ENCODE measurements at regions not wholly inside any gene's neighbourhood (a gene's known extent, or its start where the extent isn't known, plus 50 kb on each side); places are given as distances from the start of the nearest gene placed in this dataset.
"Not testable (repeated sequence)": the region's sequence is repeated elsewhere in the genome, so short reads cannot be mapped to it uniquely, and the experiment has no call there.

DNA sequence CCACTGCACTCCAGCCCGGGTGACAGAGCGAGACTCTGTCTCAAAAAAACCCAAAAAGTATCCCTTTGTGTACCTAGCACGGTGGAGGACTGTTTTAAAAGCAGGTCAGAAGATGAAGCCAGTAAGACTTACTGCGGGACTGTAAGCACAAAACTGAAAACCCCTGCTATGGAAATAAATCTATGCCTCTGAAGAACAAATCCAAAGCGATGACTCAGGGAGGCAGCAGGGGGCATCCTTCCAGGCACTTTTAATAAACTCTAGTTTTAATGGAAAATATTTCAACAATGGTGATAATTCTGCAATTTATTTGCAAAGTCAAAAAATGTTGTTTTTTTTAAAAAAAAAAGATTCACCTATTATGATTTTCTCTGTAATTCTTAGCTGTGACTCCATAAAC is 326.8 kb downstream of the BCL2L11 start:
- DNase-seq (ENCODE audit: low spot score): not testable (repeated sequence)

DNA sequence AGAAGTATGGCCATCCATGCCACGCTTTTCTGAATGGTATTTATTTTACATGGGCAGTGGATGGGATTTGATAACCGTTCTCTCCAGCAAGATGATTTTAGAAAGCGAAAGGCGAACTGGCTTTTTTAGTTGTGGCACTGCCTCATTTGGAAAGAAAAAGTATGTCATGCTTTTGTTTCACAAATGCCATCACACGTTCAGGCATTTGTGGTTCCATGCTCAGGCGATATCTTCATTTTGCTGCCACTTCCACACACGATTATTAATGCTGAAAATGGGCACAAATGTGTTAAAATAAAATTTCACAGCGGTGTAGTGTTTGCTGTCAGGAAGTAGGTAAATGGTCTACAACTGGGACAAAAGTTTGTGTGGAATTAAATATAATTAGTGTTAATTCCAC is 328.1 kb downstream of the BCL2L11 start:
- not testable (repeated sequence) for DNase-seq (ENCODE audit: low spot score)

DNA sequence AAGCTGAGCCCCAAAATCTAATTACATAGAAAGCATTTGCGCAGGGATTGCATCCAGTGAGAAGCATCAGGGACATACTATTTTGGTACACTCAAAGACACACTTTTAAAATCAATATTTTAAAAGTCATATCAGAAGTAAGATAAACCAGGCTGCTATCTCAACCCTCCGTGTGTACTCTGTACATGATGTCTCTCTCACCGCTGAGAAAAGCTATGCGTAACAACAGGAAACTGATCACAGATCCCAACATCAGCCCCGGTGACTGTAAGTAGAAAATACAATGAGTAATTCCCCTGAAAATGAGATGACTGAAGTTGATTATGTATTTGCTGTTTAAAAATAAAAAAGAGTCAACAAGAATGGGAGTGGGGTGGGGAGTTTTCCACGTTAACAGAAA is 329.8 kb downstream of the BCL2L11 start:
- not testable (repeated sequence) for DNase-seq (ENCODE audit: low spot score)

DNA sequence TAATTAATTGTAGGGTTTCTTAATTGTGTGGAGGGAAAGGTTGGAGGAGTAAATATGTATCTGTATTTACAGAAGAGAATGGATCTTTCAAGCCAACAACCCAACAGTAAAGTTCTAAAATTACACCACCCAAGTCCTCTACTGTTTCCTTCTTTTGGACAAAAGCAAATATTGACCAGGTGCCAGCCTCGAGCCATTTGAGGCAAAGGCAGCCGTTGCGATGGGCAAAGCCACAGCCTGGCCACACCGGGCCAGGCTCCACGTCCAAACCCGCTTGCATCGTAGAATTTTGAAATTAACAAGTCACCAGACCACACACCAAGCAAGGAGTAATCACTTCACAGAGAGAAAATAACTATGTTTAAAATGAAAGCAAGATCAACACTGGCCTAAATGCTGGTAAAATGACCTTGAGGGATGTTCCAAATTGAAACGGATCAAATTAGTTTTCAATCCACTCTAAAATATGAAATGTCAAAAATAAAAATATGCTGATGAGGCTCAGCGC is 331.0 kb downstream of the BCL2L11 start:
- DNase-seq (ENCODE audit: low spot score): not testable (repeated sequence)

DNA sequence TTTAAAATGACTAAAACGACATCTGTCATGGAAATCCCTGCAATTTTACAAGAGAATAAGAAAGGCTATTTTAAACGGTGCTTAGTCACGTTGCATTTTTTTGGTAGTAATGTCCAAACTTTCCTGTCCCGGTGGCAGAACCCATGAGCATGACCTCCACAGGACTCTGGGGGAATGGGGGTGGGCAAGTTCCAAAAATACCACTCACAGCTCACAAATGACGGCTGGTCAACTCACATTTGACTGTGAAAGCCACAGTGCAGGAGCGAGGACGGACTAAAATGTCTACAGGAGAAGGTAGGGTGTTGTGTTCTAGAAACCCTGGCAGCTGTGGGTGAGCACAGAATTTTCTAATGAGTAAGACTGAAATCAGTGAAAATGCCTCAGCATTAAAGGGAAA is 331.5 kb downstream of the BCL2L11 start:
- DNase-seq (ENCODE audit: low spot score): not testable (repeated sequence)

DNA sequence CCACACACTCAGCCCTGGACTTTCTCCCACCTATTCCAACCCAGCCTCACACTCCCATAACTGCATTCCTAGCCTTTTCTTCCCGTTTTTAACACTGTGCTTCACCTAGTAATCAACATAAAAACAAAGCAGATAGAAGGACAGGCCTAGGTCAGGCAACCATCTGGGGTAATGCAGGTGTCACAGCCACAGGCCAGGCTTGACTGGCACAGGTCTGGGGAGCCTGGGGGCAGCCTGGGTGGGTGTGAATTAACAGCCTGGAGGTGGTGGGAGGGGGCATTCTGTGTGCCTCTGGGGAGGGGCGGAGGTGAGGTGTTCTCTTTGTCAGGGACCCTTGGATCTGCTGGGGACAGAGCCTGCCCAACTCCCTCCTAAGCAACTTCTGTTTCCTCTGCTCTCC is 332.6 kb downstream of the BCL2L11 start:
- DNase-seq (ENCODE audit: low spot score): not testable (repeated sequence)

DNA sequence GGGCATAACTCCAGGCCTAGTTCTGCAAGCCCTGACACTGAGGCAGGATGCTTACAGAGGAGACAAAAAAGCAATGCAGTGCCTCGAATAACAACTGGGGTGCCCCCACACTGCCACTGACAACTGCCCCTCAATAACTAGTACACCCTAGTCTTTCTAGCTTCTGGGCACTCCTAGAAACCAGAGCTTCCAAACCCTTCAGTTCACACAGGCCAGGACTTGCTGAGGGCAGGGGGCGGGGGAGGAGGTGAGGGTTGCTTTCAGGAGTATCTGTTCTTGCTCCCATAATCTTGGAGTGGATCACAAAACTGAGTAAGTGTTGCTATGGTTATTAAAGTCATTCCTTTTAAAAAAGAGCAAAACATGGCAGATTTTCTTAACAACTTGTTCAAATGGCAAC is 333.1 kb downstream of the BCL2L11 start:
- not testable (repeated sequence) for DNase-seq (ENCODE audit: low spot score)

DNA sequence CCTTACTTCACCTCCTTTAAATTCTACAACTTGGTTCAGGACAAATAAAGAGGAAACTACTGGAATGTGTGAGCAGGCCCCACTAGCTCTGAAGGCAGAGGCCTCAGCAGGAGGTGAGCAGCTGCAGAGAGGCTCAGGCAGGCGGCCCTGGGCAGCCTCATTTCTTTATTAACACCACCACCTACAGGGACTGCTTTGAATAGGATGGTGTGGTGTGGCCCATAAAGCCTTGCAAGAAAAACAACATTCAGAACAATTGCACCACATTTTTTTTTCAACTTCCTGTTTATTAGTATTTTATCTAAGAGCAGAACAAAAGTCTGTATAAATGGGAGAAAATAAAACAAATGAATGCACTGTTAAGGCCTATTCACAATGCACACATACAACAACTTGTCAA is 333.7 kb downstream of the BCL2L11 start:
- not testable (repeated sequence) for DNase-seq (ENCODE audit: low spot score)

DNA sequence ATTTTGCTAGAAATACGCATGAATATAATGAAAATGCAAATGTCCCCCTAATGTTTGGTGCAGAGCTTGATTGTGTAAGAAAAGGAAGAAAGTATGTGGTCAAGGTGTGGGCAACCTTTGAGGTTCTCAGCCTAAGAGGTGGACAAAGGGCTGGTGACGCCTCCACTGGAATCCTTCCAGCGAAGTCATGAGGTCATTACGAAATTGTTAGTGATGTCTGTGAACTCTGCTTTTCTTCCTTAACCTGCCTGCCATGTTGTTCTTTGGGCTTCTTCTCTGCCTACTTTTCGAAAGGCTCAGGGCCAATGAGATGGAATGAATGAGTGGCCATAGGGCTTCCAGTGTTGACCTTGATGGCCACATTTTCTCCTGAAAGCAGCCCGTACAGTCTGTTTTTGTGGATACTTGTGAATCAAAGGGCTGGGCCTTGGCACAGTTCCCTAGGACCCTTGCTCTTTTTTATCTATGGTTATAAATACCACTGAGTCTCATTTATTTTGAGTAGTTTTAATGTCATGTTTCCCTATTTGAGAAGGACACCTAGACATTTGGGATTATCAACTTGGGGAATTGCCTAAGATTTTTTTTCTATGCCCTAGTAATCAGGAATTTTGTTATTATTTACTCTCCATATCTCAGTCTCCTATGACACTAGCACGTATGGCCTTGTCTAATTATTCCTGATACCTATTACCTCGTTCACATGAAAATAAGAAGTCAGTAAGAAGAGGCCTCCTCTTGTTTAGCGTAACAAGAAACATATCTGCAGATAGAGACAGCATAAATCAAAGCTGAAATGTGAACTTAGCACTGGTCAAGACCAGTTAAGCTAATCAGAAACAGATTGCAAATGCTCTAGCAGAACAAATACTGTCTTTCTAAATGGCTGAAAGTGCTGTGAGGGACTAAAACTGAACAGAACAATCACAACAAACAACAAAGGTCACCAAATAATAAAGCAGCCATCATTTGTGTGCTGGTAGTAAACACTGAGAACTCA is 334.6 kb downstream of the BCL2L11 start:
- not testable (repeated sequence) for DNase-seq (ENCODE audit: low spot score)

DNA sequence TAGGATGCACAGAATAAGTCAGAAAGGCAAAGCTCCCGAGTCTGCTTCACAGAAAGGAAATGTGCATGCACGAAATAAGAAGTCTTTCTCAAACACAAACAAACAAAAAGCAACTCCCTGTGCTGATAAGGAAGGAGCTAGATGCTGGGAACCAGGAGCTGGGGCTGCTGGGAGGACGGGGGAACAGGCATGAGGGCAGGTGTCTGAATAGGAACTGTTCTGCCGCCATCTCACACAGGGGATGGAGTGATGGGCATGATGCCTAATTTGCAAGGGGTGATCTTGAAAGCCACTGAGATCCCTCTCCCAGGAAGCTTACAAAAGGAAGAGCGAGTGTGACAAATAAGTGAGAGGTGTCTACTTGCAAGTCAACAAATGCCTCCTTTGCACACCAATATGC is 336.5 kb downstream of the BCL2L11 start:
- not testable (repeated sequence) for DNase-seq (ENCODE audit: low spot score)

DNA sequence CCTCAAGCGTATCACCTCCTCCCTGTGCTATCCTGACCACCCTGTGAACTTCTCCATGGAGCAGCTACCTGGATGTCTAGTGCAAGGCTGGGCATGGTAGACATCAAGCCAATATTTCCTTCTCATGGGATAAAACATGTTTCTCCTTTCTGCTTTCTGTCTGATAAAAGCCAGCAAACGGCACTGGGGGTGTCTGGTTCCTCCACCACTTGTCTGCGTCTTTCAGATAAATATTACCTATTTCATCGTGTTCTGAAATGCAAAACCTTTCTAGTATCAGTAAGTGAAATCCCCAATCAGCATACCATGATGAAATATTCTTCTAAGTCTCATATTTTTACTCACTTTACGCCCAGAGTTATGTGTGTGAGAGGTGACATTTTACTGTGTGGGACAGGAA is 340.2 kb downstream of the BCL2L11 start:
- DNase-seq (ENCODE audit: low spot score): not testable (repeated sequence)

DNA sequence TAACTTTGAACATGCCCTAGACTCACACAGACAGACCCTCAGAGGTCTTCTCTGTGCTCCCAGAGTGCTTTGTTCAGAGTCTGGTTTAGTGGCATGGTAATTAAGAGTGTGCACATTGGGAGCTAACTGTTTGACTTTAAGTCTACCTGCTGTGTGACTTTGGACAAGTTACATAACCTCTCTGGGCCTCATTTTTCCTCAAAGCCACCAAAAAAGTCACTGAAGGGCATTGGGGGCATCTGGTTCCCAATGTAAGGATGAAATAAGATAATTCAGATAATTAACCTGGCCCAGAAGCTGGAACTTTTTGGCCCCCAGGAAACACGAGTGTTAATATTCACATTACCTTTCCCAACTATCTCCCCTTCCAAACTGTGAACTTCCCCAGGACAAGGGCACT is 341.1 kb downstream of the BCL2L11 start:
- DNase-seq (ENCODE audit: low spot score): not testable (repeated sequence)

DNA sequence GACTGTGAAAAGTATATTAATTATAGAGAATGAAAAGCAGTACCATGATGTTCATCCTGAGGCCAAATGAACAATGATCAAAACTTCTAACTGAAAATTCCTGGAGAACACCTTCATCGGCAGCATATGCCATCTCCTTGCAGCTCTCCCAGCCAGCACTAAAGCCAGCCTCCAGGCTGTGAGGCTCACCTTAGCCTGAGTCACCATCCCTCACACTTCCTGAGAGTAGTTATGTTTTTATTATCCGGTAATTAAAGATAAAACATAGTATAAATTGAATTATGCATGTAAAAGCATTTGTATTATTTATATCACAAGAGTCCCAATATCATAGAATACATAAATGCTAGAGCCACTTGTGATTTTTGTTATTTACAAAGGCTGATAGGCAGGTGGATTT is 341.9 kb downstream of the BCL2L11 start:
- not testable (repeated sequence) for DNase-seq (ENCODE audit: low spot score)

DNA sequence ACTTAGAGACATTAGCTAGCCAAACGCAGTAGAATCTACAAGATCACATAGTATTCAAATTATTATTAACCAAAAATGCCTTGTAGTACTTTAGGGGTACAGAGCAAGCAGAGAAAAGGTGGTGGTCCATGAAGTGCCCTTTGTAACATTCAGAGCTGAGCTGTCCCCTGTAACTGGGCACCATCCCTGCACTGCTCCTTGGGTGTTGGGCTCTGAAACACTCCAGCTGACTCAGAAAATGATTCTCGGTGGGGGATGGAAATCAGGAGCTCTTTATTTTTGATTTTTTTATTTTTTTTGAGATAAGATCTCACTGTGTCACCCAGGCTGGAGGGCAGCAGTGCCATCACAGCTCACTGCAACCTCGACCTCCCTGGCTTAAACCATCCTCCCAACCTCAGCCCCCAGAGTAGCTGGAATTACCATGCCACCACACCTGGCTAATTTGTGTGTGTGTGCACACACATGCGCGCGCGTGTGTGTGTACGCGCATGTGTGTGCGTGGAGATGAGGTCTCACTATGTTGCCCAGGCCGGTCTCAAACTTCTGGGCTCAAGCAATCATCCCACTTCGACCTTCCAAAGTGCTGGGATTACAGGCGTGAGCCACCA is 342.6 kb downstream of the BCL2L11 start:
- DNase-seq (ENCODE audit: low spot score): not testable (repeated sequence)

DNA sequence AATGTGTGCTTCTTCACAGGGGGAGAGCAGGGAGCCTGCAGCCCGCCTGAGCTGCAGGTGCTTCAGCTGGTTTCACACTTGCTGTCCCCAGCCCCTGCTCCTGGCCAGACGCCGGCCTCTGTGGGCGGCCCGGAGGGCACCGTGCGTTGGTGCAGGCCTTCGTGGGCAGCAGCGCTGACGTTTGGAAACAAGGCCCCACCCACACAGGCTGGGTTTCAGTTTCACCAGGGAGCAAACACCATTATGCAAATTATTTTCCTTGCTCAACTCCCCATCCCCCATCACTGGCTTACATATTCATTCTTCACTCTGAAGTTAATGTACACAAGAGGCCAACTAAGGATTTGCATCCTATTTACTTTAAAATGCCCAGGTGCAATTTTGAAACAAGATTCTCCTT is 343.2 kb downstream of the BCL2L11 start:
- peak; percentile 57 for DNase-seq (ENCODE audit: low spot score)

DNA sequence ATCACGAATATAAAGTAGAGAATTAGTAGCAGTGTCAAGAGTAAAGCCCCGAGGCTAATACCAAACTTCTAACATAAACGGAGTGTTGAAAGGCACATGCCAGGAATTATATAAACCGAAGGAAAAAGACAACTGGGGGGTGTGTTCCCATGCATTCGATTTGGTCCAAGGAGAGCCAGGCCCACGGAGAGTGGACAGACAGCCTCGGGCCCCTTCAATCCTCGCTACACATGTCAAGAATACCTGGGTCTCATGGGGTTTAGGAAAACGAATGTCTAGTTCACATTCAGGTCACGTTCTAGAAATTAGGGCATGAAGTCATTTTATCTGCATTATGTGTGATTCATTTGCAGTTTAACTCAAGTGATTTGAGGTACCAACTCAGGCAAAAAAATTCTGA is 343.7 kb downstream of the BCL2L11 start:
- not testable (repeated sequence) for DNase-seq (ENCODE audit: low spot score)

DNA sequence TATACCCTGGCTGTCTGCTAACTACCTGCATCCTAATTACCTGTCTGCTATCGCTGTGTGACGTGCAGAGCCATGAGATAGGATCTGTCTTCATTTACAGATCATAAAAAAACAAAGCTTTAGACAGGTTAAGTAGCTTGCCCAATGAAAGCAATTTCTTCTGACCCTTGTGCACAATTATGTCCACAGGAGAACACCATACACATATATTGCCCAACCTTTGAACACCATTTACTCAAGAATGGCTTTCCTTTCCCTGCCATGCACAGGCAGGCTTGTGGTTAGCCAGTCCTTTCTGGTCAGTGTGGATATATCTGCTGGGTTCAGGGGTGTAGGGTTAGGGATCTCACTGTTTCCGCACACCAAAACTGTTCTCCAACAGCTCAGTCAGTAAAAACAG is 344.8 kb downstream of the BCL2L11 start:
- not testable (repeated sequence) for DNase-seq (ENCODE audit: low spot score)

DNA sequence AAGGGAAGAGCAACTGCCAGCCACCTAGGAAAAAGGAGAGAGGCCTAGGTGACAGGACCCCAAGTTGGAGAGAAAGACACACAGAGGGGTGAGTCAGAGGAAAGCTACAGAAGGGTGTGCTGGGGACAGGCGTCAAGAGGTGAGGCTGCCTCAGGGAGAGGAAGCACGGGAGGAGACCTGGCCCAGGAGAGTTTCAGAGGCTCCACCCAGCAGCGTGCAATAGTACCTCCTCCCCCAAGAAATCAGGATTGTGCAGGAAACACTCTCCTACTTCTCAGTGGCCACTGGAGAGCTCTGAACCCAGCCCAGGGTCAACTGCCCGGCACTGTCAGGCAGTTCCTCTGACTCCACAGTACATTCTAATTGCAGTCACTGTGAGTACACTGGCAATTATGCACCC is 346.0 kb downstream of the BCL2L11 start:
- DNase-seq (ENCODE audit: low spot score): not testable (repeated sequence)

DNA sequence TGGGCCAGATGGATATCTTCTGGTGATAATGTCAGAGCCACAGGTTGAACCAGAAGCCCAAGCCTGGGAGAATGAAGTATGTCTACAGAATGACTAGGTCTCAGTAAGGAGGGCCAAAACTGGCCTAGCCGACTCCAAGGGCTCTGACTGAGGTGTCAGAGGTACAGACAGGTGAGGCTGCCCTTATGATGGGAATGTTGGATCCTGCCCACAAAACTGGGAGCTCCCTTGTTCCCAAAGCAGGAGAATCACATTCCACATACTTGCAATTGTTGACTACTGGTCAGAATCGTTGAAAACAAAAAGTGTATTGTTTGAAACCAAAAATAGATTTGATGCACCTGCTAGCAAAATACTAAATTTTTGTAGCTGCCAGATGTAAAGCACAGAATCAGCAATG is 350.2 kb downstream of the BCL2L11 start:
- DNase-seq (ENCODE audit: low spot score): not testable (repeated sequence)

DNA sequence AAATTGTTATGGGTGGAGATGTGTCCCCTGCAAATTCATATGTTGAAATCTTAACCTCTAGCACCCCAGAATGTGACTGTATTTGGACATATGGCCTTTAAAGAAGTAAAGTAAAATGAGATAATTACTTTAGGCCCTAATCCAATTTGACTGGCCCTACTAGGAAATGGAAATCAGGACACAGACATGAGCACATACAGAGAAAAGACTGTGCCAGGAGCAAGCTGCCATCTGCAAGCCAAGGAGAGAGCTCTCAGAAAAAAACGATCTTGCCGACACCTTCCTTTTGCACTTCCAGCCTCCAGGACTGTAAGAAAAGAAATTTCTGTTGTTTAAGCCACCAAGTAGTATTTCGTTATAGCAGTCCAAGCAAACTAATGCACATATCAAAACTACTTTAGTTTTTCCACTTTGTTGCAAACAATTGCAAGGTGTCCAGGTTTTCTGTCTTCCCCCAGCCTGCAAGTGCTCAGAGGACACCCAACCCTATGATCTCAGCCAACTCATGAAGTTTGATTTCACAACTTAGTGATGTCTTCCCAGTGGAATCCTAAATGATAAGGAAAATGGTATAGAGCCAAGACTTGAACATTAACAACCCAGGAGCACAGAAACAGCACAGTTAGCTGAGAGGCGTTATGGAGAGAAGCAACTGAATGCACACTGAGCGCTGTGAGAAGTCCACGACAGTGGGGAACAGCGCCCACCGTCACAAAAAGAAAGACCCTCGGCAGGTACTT is 351.2 kb downstream of the BCL2L11 start:
- not testable (repeated sequence) for DNase-seq (ENCODE audit: low spot score)

DNA sequence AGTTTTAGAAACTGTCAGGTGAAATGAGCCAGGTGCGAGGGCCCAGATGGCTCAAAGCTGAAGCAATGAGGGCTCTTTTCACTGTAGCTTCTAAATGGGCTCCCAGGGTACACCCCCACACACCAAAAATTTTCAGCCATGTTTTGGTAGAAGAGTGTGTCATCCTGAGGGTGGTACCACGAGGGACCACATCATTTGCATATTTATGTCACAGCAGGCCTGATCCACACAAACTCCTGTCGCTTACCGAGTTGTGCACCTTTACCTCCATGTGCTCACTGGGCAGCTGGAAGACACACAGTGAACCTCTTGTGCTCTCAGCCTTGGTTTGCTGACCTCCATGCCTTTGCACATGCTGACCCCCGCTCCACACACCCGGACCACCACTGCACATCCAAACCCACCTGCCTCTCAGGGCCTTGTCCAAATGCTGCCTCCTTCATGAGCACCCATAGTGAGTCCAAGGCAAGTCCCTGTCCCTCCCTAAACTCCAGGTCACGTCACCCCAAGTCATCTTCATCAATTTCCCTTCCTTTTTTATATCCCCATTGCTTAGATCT is 352.2 kb downstream of the BCL2L11 start:
- not testable (repeated sequence) for DNase-seq (ENCODE audit: low spot score)

DNA sequence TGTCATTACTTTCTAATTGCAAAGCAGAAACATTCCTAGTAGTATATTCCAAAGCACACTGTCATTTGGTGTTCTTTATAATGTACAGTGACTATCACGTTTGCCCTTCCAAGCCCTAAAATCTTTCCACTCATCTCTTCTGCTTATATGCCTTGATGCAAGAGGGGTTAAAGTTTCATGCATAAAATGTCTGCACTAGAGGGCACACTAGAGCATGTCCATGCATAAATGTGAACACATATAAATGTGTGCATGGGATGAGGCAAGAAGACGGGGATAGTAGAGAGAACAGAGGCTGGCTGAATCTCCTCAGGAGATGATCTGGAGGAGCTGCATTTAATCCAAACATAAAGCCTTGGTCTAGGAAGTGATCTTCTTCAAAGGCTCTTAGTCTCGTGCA is 352.8 kb downstream of the BCL2L11 start:
- not testable (repeated sequence) for DNase-seq (ENCODE audit: low spot score)
